ENCODE measurements at regions not wholly inside any gene's neighbourhood (a gene's known extent, or its start where the extent isn't known, plus 50 kb on each side); places are given as distances from the start of the nearest gene placed in this dataset.

- Histone ChIP-seq H3K27ac (ENCODE audit: low read length) (no peak overlapping the region), H3K4me1 (ENCODE audit: insufficient read depth, low read length) (no peaks in the 10 kb centered on the region), H3K79me2 (ENCODE audit: insufficient read depth, low read length) (no peaks in the 10 kb centered on the region), H4K20me1 (ENCODE audit: insufficient read depth, low read length) (peaks cover 27% of the 10 kb centered on the region), H3K27me3 (ENCODE audit: insufficient read depth, low read length, poor library complexity) (peaks cover 36% of the 10 kb centered on the region), H2AFZ (ENCODE audit: low read depth, low read length) (no peak overlapping the region), H3K9ac (ENCODE audit: low read depth, low read length) (no peak overlapping the region), H3K4me2 (ENCODE audit: insufficient read depth, low read length) (no peak overlapping the region), H3K4me3 (ENCODE audit: low read depth in 1 of 2, low read length in 2 of 2) (no peak overlapping the region), H3K9me3 (ENCODE audit: insufficient read depth, low read length, severe bottlenecking) (no peaks in the 10 kb centered on the region), H3K36me3 (ENCODE audit: insufficient read depth, low read length) (no peaks in the 10 kb centered on the region)
- DNase-seq (no peak), ATAC-seq (ENCODE audit: insufficient read depth, low read depth) (no peak)
- no peak for TF ChIP-seq CTCF (IDR thresholded peaks at IDR 0.05; ENCODE audit: borderline replicate concordance, extremely low read depth, low read length, poor library complexity, severe bottlenecking)
- TF ChIP-seq EZH2 (IDR thresholded peaks at IDR 0.05; ENCODE audit: borderline replicate concordance, low read depth, low read length, severe bottlenecking), result no peak
Measured at GRCh38 chr15:69854001-69854400, 243.7 kb downstream of the TLE3 start.

DNA sequence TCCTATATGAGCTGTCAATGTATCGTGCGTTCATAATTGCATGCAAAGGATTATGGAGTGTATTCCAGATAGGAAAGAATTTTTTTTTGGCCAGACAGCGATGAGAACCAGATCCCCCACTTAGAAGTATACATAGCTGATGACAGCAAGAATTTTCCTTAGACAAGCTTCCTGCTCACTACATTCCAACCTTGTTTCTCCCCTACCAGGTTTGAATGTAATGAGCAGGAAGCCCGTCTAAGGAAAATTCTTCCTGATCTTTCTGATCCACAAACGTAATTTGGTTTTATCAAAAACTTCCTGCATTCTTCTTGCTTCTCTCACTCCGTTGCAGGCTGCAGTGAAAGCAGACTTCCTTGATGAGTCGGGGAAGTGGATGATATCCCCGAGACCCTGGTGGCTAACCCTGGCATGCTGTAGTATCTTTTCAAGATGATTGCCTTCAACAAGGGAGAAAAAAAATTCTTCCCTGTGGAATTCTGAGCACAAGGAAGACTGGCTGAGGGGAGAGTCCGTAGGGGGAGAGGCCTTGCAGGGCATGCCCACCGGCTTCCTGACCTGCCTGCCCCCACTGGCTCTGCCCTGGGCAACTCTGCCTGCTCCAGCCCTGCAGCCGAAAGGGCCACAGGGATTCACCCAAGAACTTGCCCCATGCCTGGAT lies 243.1 kb downstream of the TLE3 start:
- H3K27ac ChIP-seq (ENCODE audit: low read length), result no peak overlapping the region
- TF ChIP-seq EZH2 (IDR thresholded peaks at IDR 0.05; ENCODE audit: borderline replicate concordance, low read depth, low read length, severe bottlenecking) (no peak), CTCF (IDR thresholded peaks at IDR 0.05; ENCODE audit: borderline replicate concordance, extremely low read depth, low read length, poor library complexity, severe bottlenecking) (no peak)
- H3K9ac ChIP-seq (ENCODE audit: low read depth, low read length), result no peak overlapping the region
- no peak for ATAC-seq (ENCODE audit: insufficient read depth, low read depth)
- no peaks in the 10 kb centered on the region for H3K9me3 ChIP-seq (ENCODE audit: insufficient read depth, low read length, severe bottlenecking)
- no peak overlapping the region for H2AFZ ChIP-seq (ENCODE audit: low read depth, low read length)
- no peaks in the 10 kb centered on the region for H3K36me3 ChIP-seq (ENCODE audit: insufficient read depth, low read length)
- no peak overlapping the region for H3K4me2 ChIP-seq (ENCODE audit: insufficient read depth, low read length)
- DNase-seq, result no peak
- H3K27me3 ChIP-seq (ENCODE audit: insufficient read depth, low read length, poor library complexity), result peaks cover 35% of the 10 kb centered on the region
- H3K4me3 ChIP-seq (ENCODE audit: low read depth in 1 of 2, low read length in 2 of 2), result no peak overlapping the region
- no peaks in the 10 kb centered on the region for H3K4me1 ChIP-seq (ENCODE audit: insufficient read depth, low read length)
- peaks cover 27% of the 10 kb centered on the region for H4K20me1 ChIP-seq (ENCODE audit: insufficient read depth, low read length)
- no peaks in the 10 kb centered on the region for H3K79me2 ChIP-seq (ENCODE audit: insufficient read depth, low read length)

DNA sequence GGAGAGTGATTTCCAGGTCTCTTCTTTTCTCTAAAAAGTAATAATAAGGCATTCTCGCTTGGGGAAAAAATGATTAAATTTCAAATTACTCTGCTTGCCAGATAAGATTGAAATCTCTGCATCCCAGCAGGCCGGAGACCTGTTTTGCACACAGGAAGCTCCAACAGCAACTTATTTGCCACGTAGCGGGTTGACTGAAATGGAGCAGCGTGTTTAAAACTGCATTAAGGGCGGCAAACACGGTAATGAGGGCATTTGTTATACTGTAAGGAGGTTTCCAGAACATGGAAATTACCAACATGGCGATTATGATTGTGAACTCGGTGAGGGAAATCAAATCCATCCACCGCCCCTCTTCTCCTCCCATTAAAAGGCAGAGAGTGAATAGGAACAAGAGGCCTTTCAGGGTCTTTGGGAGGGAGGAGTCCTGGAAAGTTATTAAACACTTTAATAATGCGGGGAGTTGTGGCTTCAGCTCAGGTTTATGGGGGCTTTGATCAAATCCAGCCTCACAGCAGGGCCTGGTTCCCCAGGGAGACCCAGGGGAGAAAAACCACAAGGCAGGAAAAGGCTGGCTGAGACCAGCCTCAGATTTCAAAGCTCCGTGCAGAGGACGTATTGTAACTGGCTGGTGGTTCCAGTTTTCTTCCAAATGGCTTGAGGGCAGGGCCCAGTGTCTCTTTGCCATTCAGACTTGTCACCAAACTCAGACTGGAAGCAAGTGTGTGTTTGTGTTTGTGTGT lies 242.3 kb downstream of the TLE3 start:
- Histone ChIP-seq H2AFZ (ENCODE audit: low read depth, low read length) (no peak overlapping the region), H3K27ac (ENCODE audit: low read length) (no peak overlapping the region), H3K4me2 (ENCODE audit: insufficient read depth, low read length) (no peak overlapping the region), H3K79me2 (ENCODE audit: insufficient read depth, low read length) (no peaks in the 10 kb centered on the region), H3K36me3 (ENCODE audit: insufficient read depth, low read length) (no peaks in the 10 kb centered on the region), H3K27me3 (ENCODE audit: insufficient read depth, low read length, poor library complexity) (peaks cover 35% of the 10 kb centered on the region), H3K9me3 (ENCODE audit: insufficient read depth, low read length, severe bottlenecking) (no peaks in the 10 kb centered on the region), H3K4me3 (ENCODE audit: low read depth in 1 of 2, low read length in 2 of 2) (no peak overlapping the region), H3K4me1 (ENCODE audit: insufficient read depth, low read length) (no peaks in the 10 kb centered on the region), H4K20me1 (ENCODE audit: insufficient read depth, low read length) (peaks cover 30% of the 10 kb centered on the region), H3K9ac (ENCODE audit: low read depth, low read length) (no peak overlapping the region)
- TF ChIP-seq CTCF (IDR thresholded peaks at IDR 0.05; ENCODE audit: borderline replicate concordance, extremely low read depth, low read length, poor library complexity, severe bottlenecking) (no peak), EZH2 (IDR thresholded peaks at IDR 0.05; ENCODE audit: borderline replicate concordance, low read depth, low read length, severe bottlenecking) (no peak)
- ATAC-seq (ENCODE audit: insufficient read depth, low read depth), result no peak
- DNase-seq, result no peak
